Hippocampal formation (tissue), 2 donors: ENCODE measurements at regions not wholly inside any gene's neighbourhood (a gene's known extent, or its start where the extent isn't known, plus 50 kb on each side); places are given as distances from the start of the nearest gene placed in this dataset.
"Not testable (repeated sequence)": the region's sequence is repeated elsewhere in the genome, so short reads cannot be mapped to it uniquely, and the experiment has no call there.

Experiments used
- DNase-seq, 2 donors: peaks; one replicate each; lab custom pipeline; 2025; lab: John Stamatoyannopoulos, UW

DNA sequence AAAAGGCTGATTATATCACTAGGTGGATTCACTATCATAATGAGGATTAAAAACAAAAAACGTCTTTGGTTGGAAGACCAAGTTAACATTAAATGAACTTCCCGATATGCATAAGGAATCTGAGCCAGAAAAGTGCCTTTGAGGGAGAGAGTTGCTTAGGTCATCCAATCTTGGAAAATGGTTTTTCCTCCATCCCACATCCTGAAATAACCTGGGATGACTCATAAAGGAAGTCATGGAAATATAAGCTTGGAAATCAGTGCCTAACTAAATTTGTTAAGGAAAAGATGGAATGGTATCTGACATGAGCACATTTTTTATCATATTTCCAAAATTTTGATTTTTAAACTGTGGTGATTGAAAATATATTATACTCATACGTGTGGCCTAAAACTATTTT is 66.0 kb downstream of the KBTBD8 start:
- no peak for DNase-seq

DNA sequence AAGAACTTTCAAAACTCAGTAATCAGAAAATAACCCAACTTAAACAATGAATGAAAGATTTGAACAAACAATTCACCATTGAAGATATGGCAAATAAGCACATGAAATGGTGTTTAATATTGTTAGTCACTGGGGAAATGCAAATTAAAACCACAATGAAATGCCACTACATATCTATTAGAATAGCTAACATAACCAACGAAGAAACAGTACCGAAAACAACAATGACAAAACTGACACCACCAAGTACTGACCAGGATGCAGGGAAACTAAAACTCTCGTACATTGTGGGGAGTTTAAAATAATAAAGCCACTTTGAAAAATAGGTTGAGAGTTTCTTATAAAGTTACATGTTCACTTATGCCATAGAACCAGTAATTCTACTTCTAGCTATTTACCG is 69.1 kb downstream of the KBTBD8 start:
- no peak for DNase-seq

- DNase-seq: not testable (repeated sequence)
Observed at GRCh38 chr3:67072640-67073039, 74.5 kb downstream of the KBTBD8 start.

DNA sequence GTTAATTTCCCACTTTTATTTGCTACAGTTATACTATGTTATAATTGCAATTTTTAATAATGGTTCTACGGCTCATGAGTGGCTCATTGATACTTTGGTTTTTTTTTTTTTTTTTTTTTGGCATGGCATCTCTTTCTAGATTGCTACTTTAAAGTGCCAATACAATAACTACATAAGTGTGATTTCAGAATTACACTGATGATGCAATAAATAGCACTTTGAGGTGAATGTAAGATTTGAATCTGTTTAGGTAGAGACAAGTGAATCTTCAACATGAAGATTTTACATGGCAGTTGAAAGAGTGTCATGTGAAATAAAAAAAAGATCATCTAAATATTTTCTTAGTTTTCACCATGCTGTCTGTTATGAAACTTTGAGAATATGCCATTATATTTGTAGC is 75.7 kb downstream of the KBTBD8 start:
- DNase-seq: no peak

- DNase-seq: no peak
Observed at GRCh38 chr3:67075295-67075694, 77.2 kb downstream of the KBTBD8 start.

DNA sequence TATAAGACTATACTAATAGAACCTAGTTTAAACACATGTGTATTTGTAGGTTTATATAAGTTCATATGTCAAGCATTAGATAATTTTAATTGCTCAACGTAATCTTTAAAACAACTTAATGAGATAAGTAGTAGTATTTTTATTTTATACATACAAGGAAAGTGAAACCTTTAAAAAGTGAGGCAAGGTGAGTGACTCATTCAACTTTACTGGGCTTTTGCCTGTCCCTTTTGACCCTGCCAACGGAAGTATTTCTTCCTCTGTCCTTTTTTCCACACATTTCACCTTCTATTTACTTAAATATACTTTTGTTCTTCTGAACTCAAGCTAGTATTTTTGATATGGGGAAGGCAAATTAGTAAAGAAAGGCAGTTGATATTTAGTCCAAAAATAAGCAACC is 78.5 kb downstream of the KBTBD8 start:
- DNase-seq: no peak

- no peak for DNase-seq
Observed at GRCh38 chr3:67077656-67078055, 79.5 kb downstream of the KBTBD8 start.

DNA sequence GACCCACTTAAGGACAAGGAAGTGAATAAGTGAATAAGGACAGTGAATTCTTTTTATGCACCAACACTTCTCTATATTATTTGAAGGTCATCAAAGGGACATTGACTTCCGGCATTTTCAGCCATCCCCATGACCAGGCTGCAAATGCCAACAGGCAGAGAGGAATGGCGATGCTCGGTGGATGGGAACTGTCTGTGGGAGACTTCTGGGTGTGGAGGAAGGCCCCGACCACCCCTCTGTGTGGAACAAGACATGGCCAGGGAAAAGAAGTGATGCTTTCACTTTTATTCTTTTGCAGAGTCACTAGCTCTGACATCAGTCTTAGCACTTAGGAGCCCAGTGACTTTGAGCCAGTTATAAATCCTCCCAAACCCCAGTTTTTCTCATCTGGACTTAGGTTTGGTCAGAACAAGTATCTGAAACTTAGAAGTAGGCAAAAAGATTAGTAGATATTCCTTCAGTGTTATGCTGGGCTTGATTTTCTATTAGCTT is 84.5 kb downstream of the KBTBD8 start:
- no peak for DNase-seq

- no peak for DNase-seq
Observed at GRCh38 chr3:67083277-67083676, 85.2 kb downstream of the KBTBD8 start.

- no peak for DNase-seq
Observed at GRCh38 chr3:67087788-67088187, 89.7 kb downstream of the KBTBD8 start.

DNA sequence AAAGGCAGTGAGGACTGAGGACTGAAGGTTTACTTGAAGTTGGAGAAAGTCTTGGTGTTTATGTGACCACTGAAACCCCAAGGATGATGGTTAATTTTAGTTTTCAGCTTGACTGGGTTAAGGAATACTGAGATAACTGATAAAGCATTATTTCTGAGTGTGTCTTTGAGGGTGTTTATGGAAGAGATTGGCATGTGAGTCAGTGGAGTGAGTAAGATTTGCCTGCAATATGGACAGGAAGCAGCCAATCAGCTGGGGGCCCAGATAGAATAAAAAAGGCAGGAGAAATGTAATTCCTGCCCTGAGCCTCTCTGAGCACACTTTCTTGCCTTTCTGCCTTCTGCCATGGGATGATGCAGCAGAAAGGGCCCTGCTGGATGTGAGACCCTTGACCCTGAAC is 92.4 kb downstream of the KBTBD8 start:
- DNase-seq: no peak

GRCh38 chr3:67093305-67093704 is 95.2 kb downstream of the KBTBD8 start:
- DNase-seq: no peak

DNA sequence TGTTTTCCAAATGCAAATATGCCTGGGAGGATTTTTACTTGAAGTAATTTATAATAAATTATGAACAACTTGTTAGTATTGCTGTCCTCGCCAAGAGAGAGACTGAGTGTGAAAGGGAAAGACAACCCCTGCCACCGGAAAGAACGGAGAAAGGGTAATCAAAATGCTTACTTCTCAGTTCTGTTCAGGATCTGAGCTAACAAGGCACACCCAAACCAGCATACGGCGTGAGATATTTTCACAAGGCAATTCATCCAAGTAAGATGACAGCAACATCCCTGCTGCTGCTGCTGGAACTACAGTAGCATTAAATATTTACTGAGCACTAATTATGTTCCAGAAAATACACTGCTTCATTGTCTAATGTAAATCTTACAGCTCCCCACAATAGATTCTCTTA is 96.1 kb downstream of the KBTBD8 start:
- DNase-seq: no peak

- DNase-seq: no peak
Observed at GRCh38 chr3:67094774-67095173, 96.7 kb downstream of the KBTBD8 start.

- no peak for DNase-seq
Observed at GRCh38 chr3:67104388-67104787, 106.3 kb downstream of the KBTBD8 start.

DNA sequence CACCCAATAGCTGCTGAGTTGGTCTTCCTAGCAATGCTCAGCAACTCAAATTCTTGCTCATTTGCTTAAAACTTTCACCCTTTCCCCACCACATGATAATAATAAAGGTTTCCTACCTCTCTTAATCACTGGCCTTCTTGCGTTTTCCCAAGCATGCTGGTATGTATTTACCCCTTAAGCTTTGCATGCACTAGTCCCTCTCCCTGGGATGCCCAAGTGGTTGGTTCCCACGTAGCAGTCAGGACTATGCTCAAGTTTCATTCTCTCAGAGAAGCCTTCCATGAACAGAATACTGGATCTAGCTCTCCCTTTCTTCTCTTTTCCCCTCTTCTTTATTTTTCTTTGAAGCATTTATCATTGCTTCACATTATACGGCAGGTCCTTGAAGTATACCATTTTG is 108.8 kb downstream of the KBTBD8 start:
- no peak for DNase-seq

- DNase-seq: peak in 1 of 2 donors; percentile 63
Observed at GRCh38 chr3:67109651-67110204, 111.6 kb downstream of the KBTBD8 start.

- DNase-seq: peak; percentile 61 to 81
Observed at GRCh38 chr3:67113802-67114407, 115.8 kb downstream of the KBTBD8 start.

GRCh38 chr3:67118122-67118521 is 120.0 kb downstream of the KBTBD8 start:
- no peak for DNase-seq

- DNase-seq: no peak
Observed at GRCh38 chr3:67118635-67119034, 120.5 kb downstream of the KBTBD8 start.

DNA sequence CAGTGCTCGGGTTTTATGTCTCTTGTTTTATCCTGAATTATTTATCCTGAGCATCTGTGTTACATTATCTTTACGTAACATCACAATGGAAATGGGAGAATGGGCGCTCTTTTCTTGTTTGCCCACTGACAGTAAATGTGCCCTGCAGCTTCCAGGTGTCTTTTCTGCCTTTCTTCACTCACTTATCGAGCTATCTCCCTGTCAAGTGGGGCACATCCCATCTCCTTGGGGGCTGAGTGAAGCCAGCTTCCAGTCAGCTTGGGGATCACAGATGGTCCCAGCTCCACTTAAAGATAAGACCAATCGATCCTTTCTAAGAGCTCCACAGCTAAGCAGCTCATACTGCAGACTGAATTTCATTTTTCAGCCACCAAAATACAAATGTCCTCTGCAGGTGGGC is 125.8 kb downstream of the KBTBD8 start:
- no peak for DNase-seq

DNA sequence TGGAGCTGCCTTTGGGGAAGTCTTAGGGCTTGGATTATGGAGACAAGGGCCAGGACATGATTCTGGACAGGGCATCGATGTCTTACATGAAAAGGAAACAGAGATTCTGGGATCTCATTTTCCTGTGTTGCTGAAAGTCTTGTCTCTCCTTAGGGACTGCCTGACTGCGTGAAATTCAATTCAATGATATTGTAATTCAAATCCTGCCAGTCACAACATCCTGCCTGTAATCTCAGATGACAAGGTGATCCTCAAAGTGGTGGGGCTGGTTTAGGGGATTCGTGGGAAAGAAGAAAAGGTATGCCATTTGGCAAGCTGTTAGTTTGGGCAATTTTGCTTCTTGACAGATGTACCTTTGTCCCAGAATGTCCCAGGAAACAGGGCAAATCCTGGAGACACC is 129.1 kb downstream of the KBTBD8 start:
- no peak for DNase-seq

DNA sequence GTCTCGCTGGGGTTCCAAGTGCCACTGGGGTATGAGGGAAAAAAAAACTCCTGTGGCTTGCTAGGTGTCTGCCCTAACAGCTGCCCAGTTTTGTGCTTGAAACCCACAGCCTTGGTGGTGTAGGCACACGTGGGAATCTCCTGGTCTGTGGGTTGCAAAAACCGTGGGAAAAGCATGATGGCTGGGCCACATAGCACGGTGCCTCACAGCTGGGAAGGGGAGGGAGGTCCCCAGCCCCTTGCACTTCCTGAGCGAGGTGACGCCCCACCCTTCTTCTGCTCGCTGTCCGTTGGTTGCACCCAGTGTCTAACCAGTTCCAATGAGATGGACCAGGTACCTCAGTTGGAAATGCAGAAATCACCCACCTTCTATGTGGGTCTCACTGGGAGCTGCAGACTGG is 144.3 kb downstream of the KBTBD8 start:
- DNase-seq: no peak

- DNase-seq: no peak
Observed at GRCh38 chr3:67145738-67146137, 147.6 kb downstream of the KBTBD8 start.
